DMS153 (cell line): ENCODE measurements at regions not wholly inside any gene's neighbourhood (a gene's known extent, or its start where the extent isn't known, plus 50 kb on each side); places are given as distances from the start of the nearest gene placed in this dataset.

Source experiments
- DNase-seq: peaks from one replicate; lab custom pipeline; 2025; lab: John Stamatoyannopoulos, UW

DNA sequence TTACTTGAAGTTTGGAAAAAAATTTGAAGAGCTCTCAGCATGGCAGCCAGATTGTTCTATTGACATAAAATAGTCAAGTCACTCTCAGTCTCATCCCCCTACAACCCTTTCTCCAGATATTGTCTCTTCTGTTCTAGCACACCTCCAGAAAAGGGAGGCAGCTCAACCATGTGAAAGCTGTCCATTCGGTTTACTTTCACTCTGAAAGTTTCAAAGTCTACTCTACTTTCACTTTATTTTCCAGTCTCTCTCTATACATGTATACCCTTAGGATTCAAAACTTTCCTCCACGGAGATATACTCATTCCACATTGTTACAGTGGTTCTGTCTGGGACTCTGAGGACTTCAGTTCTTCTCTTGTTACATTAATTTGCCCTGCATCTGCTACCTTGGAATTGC lies 111.0 kb upstream of the STAC start:
- no peak for DNase-seq

DNA sequence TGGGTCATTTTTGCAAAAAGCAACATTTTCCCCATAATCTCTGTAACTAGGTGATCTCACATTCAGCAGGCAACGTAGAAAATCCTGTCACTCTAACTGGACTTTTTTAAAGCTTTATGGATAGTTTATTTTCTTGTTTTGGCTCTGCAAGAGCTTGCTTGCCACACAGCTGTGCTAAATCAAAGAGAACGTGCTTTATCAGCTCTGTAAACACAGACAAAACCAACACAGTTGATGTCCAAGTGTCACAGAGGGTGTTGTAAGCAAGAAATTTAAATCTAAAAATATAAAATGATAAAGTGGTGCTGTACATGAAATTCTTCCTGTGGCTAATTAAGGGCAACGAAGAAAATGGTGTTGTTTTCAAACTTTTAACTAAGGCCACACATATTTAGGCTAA lies 97.5 kb upstream of the STAC start:
- no peak for DNase-seq

DNA sequence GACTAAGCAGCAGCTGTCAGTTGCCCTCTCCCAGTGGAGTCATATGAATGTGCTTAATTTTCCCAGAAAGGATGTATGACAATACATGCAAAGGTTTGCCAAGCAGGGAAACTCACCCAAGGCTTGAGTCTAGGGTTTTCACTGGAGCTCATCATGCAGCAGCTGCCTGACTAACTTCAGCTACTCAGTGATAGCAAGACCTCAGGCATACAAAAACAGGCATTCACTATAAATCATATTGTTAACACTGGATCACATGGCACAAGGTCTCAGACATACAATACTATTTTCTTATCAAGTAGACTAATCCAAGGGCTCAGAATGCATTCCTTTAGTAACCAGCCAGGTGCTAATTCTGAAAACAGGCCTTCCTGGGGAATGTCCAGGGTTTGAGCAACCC lies 85.0 kb upstream of the STAC start:
- DNase-seq = no peak

DNA sequence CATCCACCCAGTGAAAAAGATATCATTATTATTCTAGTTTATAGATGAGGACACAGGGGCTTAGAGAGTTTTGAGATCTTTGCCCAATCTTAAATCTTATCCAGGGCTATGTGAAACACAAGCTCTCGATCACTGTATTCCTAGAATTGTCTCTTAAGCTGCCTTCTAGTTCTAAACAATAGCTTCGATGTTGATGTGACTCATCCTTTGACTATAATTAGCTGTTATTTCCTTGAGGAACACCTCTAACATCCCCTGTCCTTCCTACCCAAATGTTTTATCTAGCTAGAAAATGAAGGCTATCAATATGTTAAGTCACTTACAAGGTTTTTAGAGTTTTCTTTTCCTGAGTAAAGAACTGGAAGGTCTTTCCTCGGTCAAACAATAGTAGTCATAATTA lies 83.1 kb upstream of the STAC start:
- DNase-seq = no peak

DNA sequence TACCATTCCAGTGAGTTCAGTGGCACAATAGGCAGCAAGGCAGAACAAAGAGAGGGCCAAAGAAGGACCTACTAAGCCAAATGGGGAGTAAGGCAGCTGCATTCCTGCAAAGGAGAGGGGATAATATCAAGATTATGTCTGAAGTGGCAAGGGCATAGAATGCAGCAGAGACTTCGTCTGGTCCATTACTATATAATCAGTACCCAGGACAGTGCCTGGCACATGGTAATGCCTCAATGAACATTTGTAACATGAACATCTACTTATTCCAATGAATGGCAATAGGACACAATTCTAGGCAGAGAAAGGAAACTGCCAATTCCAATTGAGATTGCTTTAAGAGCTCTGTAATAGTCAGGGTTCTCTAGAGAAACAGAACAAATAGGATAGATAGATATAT lies 82.1 kb upstream of the STAC start:
- DNase-seq = no peak

DNA sequence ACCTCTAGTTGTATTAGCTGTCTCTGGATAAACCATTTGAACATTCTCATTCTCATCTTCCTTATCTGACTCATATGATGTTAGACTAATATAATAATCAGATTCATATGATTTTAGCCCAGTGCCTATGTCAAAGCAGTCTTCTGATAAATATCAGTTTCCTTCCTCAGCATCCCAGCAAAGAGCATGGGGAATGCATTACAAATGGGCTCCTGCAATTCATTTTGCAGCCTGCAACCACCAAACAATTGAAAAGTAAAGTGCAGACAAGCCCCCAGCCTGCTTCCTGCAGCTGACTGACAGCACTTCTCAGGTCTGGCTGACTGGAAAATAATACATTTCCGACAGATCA lies 78.2 kb upstream of the STAC start:
- DNase-seq = no peak

DNA sequence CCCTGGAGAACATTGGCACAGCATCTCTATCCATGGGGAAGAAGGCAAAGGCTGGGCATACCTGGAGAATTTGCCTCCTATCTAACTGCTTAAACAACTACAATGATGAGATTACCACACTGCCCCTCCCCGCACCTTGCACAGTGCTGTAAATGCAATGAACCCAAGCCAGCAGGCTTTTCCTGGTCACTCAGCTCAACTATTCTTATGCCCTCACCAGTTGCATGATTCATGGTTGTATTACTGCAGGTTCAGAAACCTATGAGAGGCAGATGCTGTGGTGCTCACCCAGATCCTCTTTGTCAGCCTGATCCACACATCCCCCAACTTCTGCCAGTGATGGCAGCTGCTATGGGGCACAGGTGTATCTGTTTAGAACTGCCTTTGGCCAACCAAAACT lies 77.7 kb upstream of the STAC start:
- DNase-seq = no peak

DNA sequence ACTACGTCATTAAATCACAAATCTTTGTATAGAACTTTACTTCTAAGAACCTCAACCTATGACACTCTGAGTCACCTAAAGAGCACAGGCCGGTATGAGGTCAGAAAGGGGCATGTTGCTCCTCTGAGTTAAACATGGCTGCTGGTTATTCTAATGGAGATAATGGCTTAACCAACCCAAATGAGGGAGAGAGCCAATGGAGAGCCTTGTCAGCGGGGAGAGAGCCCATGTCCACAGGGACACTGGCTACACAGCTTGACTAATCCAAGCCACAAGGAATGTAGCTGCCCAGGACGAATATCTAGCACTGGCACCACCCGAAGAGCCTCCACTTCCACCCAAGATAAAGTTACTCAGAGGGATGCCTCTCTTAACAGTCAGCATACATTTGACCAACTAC lies 77.0 kb upstream of the STAC start:
- DNase-seq = no peak

DNA sequence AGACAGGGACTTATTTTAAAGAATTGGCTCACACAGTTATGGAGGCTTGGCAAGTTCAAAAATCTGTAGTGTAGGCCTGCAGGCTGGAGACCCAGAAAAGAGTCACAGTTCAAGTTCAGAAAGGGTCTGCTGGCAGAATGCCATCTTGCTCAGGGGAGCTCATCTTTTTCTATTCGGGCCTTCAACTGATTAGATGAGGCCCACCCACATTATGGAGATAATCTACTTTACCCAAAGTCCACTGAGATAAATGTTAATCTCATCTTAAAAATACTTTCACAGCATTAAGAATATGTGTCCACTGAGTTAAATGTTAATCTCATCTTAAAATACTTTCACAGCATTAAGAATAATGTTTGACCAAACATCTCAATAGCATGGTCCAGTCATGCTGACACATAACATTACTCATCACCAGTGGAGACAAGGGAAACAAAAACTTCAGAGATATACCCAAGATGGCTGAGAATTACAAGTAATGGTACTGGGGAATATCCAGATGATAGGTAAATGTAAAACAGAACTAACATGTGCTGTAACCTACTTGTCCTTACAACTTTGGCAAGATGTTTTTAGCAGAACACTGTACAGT lies 74.3 kb upstream of the STAC start:
- no peak for DNase-seq

DNA sequence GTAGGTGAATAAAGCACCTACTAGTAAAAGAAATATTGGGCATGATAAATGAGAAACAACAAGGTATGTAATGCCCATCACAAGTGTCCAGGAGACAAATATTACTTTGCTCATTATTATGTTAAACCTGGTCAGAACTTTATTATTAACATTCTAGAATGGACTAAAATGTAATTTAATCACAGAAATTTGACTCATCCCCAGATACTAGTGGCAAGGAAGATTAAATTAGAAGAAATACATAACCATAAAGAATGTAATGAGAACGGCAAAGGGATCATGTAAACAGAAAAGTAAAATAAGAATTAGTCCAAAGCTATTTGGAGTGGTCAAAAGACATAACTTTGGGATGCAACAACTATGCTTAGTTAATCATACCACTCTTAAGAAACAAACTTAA lies 71.2 kb upstream of the STAC start:
- DNase-seq = no peak

DNA sequence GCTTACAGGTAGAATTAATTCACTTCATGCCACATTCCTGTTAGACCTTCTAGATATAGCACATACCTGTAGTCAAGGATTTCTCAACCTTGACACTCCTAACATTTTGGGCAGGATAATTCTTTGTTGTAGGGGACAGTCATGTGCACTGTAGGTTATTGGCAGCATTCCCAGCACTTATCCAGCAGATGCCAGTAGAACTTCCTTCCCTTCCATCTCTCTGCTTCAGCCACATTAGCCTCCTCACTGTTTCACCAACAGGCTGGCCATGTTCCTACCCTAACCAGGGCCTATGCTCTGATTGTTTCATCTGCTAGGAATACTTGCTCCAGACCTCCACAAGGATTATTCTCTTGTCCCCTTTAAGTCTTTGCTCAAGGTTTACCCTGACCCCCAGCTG lies 68.0 kb upstream of the STAC start:
- peak; percentile 41 for DNase-seq

DNA sequence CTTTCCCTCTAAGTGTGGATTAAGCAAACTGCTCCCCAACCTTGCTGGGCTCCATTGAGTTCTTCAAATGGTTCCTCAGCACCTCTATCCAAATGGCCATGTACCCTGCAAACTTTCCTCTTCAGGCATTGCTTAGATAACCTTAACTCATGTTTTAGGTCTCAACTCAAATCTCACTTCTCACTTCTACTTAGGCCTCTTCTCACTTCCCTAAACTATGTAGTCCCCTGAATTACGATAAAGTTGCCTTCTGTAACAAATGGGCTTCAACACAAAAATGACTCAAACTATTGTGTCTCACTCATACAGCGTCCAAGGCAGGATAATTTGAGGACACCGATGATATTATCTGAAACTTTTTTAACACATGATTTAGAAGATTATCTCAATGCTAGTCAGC lies 62.4 kb upstream of the STAC start:
- DNase-seq = no peak

DNA sequence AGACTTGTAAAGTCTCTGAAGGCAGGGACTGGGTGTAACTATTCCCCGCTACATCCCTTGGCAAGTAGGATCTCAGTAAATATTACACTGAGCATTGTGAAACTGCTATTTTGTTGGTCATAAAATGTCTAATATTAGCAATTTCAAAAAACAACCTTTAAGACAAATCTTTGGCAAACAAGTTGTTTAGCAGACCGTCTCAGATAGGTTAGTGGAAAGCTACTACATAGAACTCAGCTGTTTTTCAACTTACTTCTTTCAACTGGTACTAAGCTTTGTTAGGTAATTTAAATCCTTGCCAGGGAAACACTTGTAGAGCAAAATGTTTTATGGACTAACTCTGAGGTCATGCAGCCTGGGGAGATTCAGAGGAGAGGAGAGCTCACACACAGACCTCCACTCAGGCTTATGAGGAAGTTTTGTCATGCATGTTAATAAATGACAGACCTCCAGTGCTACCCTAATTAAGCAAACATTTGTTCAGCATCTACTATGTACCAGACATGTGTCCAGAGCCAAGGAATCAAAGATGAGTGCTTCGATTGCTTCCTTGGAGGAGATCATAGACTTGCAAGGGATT lies 61.6 kb upstream of the STAC start:
- no peak for DNase-seq

DNA sequence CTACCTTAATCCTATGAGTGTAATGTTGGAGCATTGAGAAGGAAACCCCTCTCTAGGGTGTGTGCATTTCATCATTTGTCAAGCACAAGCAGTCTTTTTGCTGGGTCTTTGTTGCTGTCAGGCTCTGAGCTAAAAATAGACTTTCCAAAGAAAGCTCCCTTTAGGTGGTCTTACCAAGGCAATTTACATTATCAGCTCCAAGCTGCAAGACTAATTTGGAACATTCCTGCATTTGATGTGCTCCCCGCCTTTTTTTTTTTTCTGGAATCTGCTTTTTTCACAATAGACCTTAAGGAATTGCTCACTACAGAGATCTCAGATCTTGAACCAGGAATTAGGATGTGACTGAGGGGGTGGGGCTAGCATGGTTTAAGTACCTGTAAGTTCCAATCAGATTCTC lies 60.6 kb upstream of the STAC start:
- no peak for DNase-seq
